GM12878 (cell line): ENCODE measurements at regions not wholly inside any gene's neighbourhood (a gene's known extent, or its start where the extent isn't known, plus 50 kb on each side); places are given as distances from the start of the nearest gene placed in this dataset.

Experiments
- ATAC-seq: fragments of 200-7000 bp; cut with Tn5 transposase; 3 replicates; pipeline ENCODE4 v1.9.1; 2020; ENCODE audit warnings: mild to moderate bottlenecking, moderate library complexity
- BruUV-seq: library from RNA; stranded (reverse); fragments of 400-500 nt; replicated peaks from 2 replicates; lab custom pipeline; 2021; lab: Mats Ljungman, UMichigan
- CTCF ChIA-PET: fragments of 300-600 bp; sonication (Branson Sonifier 250); formaldehyde crosslinking; extraction: SDS; loops from one replicate; lab custom pipeline; 2021; ENCODE audit warnings: inconsistent platforms; lab: Yijun Ruan, JAX
- POLR2A ChIA-PET: fragments of 350-600 bp; formaldehyde crosslinking; extraction: SDS; loops from one replicate; lab custom pipeline; 2021; ENCODE audit warnings: inconsistent platforms; lab: Charles Lee
- RAD21 ChIA-PET: fragments of 300-600 bp; sonication (Branson Sonifier 250); formaldehyde crosslinking; loops from one replicate; lab custom pipeline; 2023; ENCODE audit warnings: antibody characterized with exemption; ENCODE audit not compliant: unreplicated experiment; lab: Charles Lee
- SMC1A ChIA-PET: fragments of 300-600 bp; sonication (Branson Sonifier 250); formaldehyde crosslinking; loops from one replicate; lab custom pipeline; 2023; ENCODE audit not compliant: unreplicated experiment, uncharacterized antibody; lab: Charles Lee
- DNase-seq: peaks from one replicate; pipeline ENCODE4 v3.0.0-alpha.2; 2011; ENCODE audit warnings: low read depth, low spot score
- FAIRE-seq: peaks from 3 replicates; lab custom pipeline; 2011; peaks lifted over from hg19 to GRCh38; lab: Jason Lieb, UNC
- H2AFZ ChIP-seq: 2 replicates; pipeline ENCODE4 v1.6.0; 2011; ENCODE audit warnings: low read depth, low read length, control low read depth; ENCODE audit not compliant: control insufficient read depth
- H3K27ac ChIP-seq: 2 replicates; pipeline ENCODE4 v1.5.1; 2011; ENCODE audit warnings: control low read depth; ENCODE audit not compliant: control insufficient read depth, insufficient read depth
- H3K27me3 ChIP-seq, 2 experiments: replicated peaks in 1 of 2; 2 replicates each; pipeline versions ENCODE4 v1.6.0 to v1.6.1; 2011; ENCODE audit warnings: low read length in 1 of 2; ENCODE audit not compliant: control insufficient read depth in 2 of 2, insufficient read depth in 2 of 2
- H3K36me3 ChIP-seq, 2 experiments: 2 replicates each; pipeline ENCODE4 v1.5.1; 2011; ENCODE audit warnings: low read length in 1 of 2; ENCODE audit not compliant: control insufficient read depth in 2 of 2, insufficient read depth in 2 of 2
- H3K4me1 ChIP-seq: 2 replicates; pipeline ENCODE4 v1.6.1; 2011; ENCODE audit warnings: mild to moderate bottlenecking, low read length, moderate library complexity, mixed read lengths; ENCODE audit not compliant: control insufficient read depth, insufficient read depth
- H3K4me2 ChIP-seq: 2 replicates; pipeline ENCODE4 v1.6.0; 2011; ENCODE audit warnings: control low read depth; ENCODE audit not compliant: control insufficient read depth, insufficient read depth
- H3K4me3 ChIP-seq: fragments of 200-600 bp; sonication (generic); 2 replicates; pipeline ENCODE4 v1.5.1; 2016
- H3K79me2 ChIP-seq: 2 replicates; pipeline ENCODE4 v1.6.0; 2011; ENCODE audit warnings: low read length; ENCODE audit not compliant: control insufficient read depth, insufficient read depth
- H3K9ac ChIP-seq: 2 replicates; pipeline ENCODE4 v1.8.0; 2011; ENCODE audit warnings: low read length, control low read depth, mixed read lengths; ENCODE audit not compliant: control insufficient read depth, insufficient read depth
- H3K9me3 ChIP-seq: replicated peaks from 3 replicates; pipeline ENCODE4 v1.5.1; 2011; ENCODE audit warnings: mild to moderate bottlenecking, low read length; ENCODE audit not compliant: control insufficient read depth, insufficient read depth
- H4K20me1 ChIP-seq: 2 replicates; pipeline ENCODE4 v1.6.0; 2011; ENCODE audit not compliant: control insufficient read depth, insufficient read depth
- BACH1 ChIP-seq: fragments of 450-650 bp; IDR thresholded peaks from 2 replicates; pipeline ENCODE4 v1.6.1; 2017; ENCODE audit warnings: mild to moderate bottlenecking, borderline replicate concordance
- CBX3 ChIP-seq: fragments of 200-600 bp; sonication (generic); IDR thresholded peaks from 2 replicates; pipeline ENCODE4 v1.6.1; 2016; ENCODE audit warnings: low read depth, borderline replicate concordance
- DPF2 ChIP-seq: fragments of 450-650 bp; IDR thresholded peaks from 2 replicates; pipeline ENCODE4 v1.6.1; 2017; ENCODE audit warnings: mild to moderate bottlenecking
- GABPA ChIP-seq: IDR thresholded peaks from 2 replicates; pipeline ENCODE4 v1.6.1; 2014; ENCODE audit warnings: antibody characterized with exemption, low read depth, mild to moderate bottlenecking, inconsistent platforms
- KAT2A ChIP-seq: conservative IDR thresholded peaks from 2 replicates; pipeline ENCODE4 v1.6.1; 2011; ENCODE audit warnings: low read depth, low read length; ENCODE audit not compliant: control insufficient read depth
- LARP7 ChIP-seq: fragments of 450-650 bp; IDR thresholded peaks from 2 replicates; pipeline ENCODE4 v1.6.1; 2017; ENCODE audit warnings: mild to moderate bottlenecking
- MYC ChIP-seq: IDR thresholded peaks from 2 replicates; pipeline ENCODE4 v1.6.1; 2011; ENCODE audit warnings: mild to moderate bottlenecking, low read length, moderate library complexity, inconsistent platforms; ENCODE audit not compliant: insufficient read depth, insufficient replicate concordance, insufficient read length, severe bottlenecking
- NRF1 ChIP-seq: conservative IDR thresholded peaks from 2 replicates; pipeline ENCODE4 v1.6.1; 2011; ENCODE audit warnings: mild to moderate bottlenecking, low read depth, low read length, improper control_type of control experiment
- POLR2AphosphoS2 ChIP-seq: IDR thresholded peaks from 2 replicates; pipeline ENCODE4 v1.6.1; 2011; ENCODE audit warnings: low read depth, mild to moderate bottlenecking, low read length, improper control_type of control experiment, moderate library complexity
- RB1 ChIP-seq: fragments of 450-650 bp; formaldehyde crosslinking; IDR thresholded peaks from 2 replicates; pipeline ENCODE4 v1.6.1; 2017; ENCODE audit warnings: mild to moderate bottlenecking, borderline replicate concordance
- ZNF24 ChIP-seq: fragments of 450-650 bp; IDR thresholded peaks from 2 replicates; pipeline ENCODE4 v1.6.1; 2017; ENCODE audit warnings: antibody characterized with exemption, mild to moderate bottlenecking
- ZNF622 ChIP-seq: fragments of 450-650 bp; IDR thresholded peaks from 2 replicates; pipeline ENCODE4 v1.6.1; 2017; ENCODE audit warnings: mild to moderate bottlenecking, inconsistent platforms
- WGBS: methylation state at CpG from one replicate; pipeline ENCODE4 v1.1.6; 2016; ENCODE audit warnings: low lambda C conversion rate; ENCODE audit not compliant: insufficient replicate concordance, insufficient coverage; ENCODE audit errors: missing lambda C conversion rate; 5-methylcytosine and 5-hydroxymethylcytosine counted together
- in situ Hi-C: fragments of 300-500 bp; cut with MboI; formaldehyde crosslinking; loops from 9 replicates; pipeline ENCODE4 v1.14.3; 2018; ENCODE audit warnings: mixed read lengths
- intact Hi-C: fragments of 100-400 bp; cut with micrococcal nuclease; formaldehyde crosslinking; loops from one replicate; pipeline ENCODE4 v1.14.2; 2022; ENCODE audit not compliant: unreplicated experiment
- TF ChIP-seq, protein P1 (sequence below): IDR thresholded peaks from 2 replicates; pipeline ENCODE4 v1.6.1; 2012; ENCODE audit warnings: low read length, inconsistent platforms
- TF ChIP-seq, protein P2 (sequence below): IDR thresholded peaks from 2 replicates; pipeline ENCODE4 v1.6.1; 2012; ENCODE audit warnings: low read depth, low read length, improper control_type of control experiment

DNA sequence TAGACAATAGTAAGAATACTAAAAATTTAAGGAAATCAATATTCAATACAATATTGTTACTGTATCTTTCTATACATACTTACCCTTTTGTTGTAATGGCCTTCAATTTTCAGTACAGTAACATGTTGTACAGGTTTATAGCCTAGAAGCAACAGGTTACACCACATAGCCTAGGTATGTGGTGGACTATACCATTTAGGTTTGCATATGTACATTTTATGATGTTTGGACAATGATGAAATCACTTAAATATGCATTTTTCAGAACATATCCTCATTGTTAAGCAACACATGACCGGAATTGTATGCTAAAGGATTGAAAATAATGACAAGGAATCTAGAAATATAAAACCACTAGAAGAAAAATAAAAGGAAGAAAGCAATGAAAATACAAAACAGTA, 611.4 kb downstream of the DACH1 start:
- no peak overlapping the region for H3K27ac ChIP-seq
- RAD21 ChIA-PET = interaction anchor here (0.5 to 0.6 kb wide), 3 partner anchors 31 to 351 kb away, joined by 3 to 5 read pairs (median 3); no protein-coding TSS in a partner anchor
- ATAC-seq (no peak), DNase-seq (no peak), FAIRE-seq (no peak)
- POLR2A ChIA-PET = interaction anchor here (0.6 kb wide), 1 partner anchor 42 kb away, joined by 3 read pairs; no protein-coding TSS in a partner anchor
- H4K20me1 ChIP-seq = no peaks in the 10 kb centered on the region
- H3K27me3 ChIP-seq = no peaks in the 10 kb centered on the region
- no peaks in the 10 kb centered on the region for H3K79me2 ChIP-seq
- no peaks in the 10 kb centered on the region for H3K4me1 ChIP-seq
- TF ChIP-seq CBX3 (no peak), RB1 (no peak), ZNF622 (no peak), ZNF24 (no peak), GABPA (no peak), POLR2AphosphoS2 (no peak), KAT2A (no peak), LARP7 (no peak), NRF1 (no peak), MYC (no peak), BACH1 (no peak), DPF2 (no peak)
- TF ChIP-seq, protein P1, sequence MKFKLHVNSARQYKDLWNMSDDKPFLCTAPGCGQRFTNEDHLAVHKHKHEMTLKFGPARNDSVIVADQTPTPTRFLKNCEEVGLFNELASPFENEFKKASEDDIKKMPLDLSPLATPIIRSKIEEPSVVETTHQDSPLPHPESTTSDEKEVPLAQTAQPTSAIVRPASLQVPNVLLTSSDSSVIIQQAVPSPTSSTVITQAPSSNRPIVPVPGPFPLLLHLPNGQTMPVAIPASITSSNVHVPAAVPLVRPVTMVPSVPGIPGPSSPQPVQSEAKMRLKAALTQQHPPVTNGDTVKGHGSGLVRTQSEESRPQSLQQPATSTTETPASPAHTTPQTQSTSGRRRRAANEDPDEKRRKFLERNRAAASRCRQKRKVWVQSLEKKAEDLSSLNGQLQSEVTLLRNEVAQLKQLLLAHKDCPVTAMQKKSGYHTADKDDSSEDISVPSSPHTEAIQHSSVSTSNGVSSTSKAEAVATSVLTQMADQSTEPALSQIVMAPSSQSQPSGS = no peak
- TF ChIP-seq, protein P2, sequence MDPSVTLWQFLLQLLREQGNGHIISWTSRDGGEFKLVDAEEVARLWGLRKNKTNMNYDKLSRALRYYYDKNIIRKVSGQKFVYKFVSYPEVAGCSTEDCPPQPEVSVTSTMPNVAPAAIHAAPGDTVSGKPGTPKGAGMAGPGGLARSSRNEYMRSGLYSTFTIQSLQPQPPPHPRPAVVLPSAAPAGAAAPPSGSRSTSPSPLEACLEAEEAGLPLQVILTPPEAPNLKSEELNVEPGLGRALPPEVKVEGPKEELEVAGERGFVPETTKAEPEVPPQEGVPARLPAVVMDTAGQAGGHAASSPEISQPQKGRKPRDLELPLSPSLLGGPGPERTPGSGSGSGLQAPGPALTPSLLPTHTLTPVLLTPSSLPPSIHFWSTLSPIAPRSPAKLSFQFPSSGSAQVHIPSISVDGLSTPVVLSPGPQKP = no peak
- intact Hi-C loops = no loop called here
- H3K9me3 ChIP-seq = no peaks in the 10 kb centered on the region
- 0% methylated on average over 1 of the region's 1 CpG for WGBS
- no TSS peak for BruUV-seq
- H3K4me3 ChIP-seq = no peak overlapping the region
- CTCF ChIA-PET = no interaction called here
- SMC1A ChIA-PET = no interaction called here
- H2AFZ ChIP-seq = no peak overlapping the region
- no peaks in the 10 kb centered on the region for H3K36me3 ChIP-seq
- in situ Hi-C loops = no loop called here
- H3K4me2 ChIP-seq = no peak overlapping the region
- H3K9ac ChIP-seq = no peak overlapping the region
